Inferior parietal cortex (tissue), 1 donor: ENCODE measurements at regions not wholly inside any gene's neighbourhood (a gene's known extent, or its start where the extent isn't known, plus 50 kb on each side); places are given as distances from the start of the nearest gene placed in this dataset.

Source experiments
- DNase-seq: peaks from one replicate; pipeline ENCODE4 v3.0.0-alpha.2; 2016; ENCODE audit errors: extremely low spot score

GRCh38 chr21:31566064-31566463 is 93.4 kb upstream of the SOD1 start:
- no peak for DNase-seq

GRCh38 chr21:31564439-31564838 is 95.1 kb upstream of the SOD1 start:
- no peak for DNase-seq

DNA sequence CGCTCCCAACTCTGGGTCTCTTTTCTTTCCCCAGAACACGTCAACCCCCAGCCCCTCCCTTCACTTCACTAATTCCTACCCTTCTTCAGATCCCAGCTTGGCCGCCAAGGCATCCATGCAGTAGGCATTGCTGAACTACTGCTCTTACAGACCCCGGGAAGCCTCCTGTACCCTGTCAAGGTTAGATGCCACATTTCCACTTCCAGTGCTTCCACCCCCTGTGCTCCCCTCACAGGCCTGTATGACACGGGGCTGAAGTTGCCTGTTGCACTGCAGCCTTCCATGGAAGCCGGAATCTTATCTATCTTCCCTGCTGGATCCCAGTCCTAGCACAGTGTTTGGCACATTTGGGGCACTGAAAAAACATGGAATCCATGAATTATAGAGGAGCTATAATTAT is 99.0 kb upstream of the SOD1 start:
- DNase-seq: no peak

DNA sequence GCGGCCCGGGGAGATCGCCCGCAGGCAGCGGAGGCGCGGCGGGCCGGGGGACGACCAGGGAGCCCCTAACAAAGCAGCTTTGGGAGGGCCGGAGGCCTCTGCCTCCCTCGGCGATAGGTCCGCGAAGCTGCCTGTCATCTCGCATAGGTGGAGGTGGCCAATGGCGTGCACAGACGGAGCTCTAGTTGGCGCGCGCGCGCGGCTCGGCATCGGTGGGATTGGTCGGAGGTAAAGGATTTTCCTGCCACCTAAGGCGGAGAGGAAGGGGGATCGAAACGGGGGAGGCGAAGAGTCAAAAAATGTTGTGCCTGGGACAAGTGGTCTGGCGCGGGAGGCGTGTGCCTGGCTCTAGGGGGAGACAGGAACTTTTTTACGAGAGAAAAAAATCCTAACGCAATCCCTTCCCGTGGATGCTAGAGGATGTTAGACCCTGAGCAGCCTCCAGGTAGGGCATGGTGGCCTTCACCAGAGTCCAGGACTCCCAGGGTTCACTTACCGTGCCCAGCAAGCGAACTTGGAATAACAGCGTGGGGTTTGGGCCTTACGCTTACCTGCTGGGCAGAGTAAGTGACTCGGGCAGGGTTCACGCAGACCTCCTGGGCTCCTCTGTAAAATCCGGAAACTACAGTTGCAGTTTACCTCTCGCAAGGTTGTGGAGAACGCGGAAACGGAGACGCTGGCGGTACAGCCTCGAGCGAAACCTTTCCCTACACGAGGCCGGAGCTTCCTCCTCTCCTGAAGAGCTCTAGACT is 99.9 kb upstream of the SOD1 start:
- peak; percentile 90 for DNase-seq

DNA sequence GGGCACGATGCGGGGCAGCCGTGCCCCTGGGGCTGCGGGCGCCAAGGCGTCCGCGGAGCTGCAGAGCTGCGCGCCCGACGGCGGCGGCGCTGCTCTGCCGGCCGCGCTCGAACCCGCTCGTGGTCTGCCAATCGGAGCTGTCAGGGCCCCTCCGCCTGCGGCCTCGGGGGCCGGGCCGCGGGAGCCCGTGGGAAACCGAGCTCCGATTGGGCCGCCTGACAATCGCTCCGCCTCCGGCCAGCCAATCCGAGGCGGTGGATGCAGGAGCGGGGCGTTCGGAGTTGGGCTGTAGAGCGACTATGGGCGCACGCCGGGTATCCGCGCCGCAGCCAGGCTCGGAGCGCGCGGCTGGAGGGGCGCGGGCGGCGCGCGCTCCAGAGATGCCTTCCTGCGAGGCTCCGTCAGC is 100.5 kb upstream of the SOD1 start:
- peak; percentile 89 for DNase-seq

DNA sequence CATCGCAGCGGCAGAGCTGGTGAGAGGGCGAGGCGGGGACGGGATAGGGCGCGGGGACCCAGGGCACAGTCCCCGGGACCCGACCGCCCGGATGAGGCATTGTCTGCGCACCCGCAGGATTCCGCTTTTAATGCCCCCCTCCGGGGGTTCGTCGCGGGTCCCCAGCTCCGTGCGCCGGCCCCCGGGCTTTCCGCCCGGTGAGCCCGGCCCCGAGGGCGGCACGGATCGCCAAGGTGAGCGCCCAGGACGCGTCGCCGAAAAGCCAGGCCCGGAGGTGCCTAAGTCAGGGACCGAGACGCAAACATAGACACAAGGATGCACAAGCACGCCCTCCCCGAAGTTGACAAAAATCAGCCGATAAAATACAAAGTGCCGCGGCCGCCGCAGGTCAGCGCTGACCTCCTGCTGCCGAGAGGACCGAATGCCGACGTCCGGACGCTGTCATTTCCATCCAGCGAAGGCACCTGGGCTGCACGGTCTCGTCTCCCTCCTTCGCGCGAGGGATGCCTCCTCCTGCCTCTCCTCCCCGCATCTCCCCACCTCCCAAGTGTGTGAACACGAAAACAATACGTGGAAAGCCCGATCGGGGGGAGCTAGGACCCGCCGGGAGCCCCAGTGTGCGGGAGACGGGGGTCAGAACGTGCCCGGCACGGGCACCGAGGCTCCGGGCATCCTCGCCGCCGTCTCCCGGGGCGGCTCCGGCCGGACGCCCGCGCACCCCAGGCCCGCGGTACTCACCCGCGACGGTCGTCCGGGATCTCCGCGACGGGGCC is 101.1 kb upstream of the SOD1 start:
- no peak for DNase-seq

DNA sequence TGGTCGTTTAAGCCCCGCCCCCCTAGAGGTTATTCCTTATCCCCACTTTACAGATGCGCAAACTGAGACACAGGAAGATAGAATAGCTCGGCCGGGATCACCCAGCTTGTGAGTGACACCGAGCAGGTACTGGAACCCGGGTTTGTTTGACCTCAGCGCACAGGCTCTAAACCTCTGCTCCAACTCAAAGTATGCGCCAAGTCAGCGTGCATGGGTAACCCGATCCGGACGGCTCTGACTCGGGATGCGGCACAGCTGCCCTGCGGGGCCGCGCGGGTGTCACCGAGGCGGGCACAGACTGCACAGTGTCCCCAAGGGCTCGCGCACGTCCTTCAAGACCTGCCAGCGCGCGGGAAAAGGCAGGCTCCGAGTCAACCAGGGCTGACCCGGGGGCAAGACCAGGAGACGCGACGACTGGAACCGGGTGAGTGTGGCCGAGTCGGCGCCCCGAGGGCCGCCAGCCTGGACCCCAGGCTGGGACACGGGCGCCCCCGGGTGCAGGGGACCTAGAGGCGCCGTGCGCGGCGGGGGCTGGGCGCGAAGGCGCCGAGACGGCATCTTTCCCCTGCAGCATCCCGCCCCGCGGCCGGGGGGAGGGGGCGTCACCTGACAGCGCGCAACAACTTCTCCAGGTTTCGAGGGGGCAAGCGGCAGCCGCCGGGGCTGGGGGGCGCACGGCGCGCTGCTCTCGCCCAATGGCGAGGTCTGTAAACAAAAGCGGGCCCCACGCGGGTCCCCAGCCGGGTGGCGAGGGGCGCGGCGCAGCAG is 101.9 kb upstream of the SOD1 start:
- DNase-seq: no peak

- DNase-seq: no peak
These were observed 102.8 kb upstream of the SOD1 start for GRCh38 chr21:31556662-31557061.

DNA sequence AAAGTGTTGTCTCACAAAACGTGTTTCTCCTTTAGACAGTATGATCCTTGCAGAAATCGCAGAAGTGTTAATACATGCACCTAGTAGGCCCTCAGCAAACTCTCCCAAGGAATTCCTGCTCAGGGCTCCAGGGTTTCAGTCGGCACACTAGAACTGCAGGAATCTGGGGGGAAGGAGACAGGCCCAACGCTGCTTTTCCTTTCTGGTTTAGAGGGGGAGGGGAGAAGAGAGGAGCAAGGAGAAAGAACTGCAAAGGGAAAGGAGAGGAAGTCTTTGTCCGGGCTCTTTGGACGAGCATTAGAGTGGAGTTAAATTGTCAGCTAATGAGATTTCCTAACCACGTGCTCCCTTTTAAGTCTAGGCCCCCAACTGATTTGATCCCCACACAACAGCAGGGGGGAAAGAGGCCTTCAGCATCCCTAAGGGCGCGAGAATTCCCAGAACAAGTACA is 103.7 kb upstream of the SOD1 start:
- DNase-seq: no peak

- no peak for DNase-seq
These were observed 104.9 kb upstream of the SOD1 start for GRCh38 chr21:31554511-31555022.

DNA sequence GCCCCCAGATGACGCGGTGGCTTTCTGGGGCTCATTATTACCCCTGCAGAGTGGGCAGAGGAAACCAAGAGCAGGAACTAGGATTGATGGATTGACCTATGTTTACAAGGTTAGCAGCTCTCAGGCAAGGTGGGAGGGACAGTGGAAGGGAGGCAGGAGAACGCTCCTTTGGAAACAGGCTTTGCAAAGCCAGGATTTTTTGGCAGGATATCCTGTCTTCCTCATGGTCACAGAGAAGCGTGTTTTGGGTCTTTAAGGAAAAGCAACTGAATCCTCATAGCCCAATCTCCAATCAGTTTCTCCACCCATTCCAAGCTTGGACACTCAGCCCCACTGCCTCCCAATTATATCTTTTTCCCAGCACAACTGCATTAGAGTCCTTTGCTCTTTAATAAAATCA is 105.6 kb upstream of the SOD1 start:
- DNase-seq: no peak

- DNase-seq: no peak
These were observed 106.0 kb upstream of the SOD1 start for GRCh38 chr21:31553461-31553860.

GRCh38 chr21:31552826-31553225 is 106.7 kb upstream of the SOD1 start:
- no peak for DNase-seq

DNA sequence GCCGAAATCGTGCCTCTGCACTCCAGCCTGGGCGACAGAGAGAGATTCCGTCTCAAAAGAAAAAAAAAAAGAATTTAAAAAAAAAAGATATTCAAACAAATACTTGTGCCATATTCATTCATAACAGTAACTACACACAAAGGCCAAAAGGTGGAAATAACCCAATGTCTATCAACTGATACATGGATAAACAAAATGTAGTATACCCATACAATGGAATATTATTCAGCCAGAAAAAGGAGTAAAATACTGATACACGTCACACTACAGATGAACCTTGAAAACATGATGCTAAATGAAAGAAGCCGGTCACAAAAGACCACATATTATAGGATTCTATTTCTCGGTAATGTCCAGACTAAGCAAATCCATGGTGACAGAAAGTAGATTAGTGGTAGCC is 109.4 kb upstream of the SOD1 start:
- no peak for DNase-seq

- DNase-seq: no peak
These were observed 110.8 kb upstream of the SOD1 start for GRCh38 chr21:31548688-31549087.

GRCh38 chr21:31546443-31547170 is 112.9 kb upstream of the SOD1 start:
- DNase-seq: no peak

GRCh38 chr21:31545036-31545435 is 114.5 kb upstream of the SOD1 start:
- DNase-seq: no peak

DNA sequence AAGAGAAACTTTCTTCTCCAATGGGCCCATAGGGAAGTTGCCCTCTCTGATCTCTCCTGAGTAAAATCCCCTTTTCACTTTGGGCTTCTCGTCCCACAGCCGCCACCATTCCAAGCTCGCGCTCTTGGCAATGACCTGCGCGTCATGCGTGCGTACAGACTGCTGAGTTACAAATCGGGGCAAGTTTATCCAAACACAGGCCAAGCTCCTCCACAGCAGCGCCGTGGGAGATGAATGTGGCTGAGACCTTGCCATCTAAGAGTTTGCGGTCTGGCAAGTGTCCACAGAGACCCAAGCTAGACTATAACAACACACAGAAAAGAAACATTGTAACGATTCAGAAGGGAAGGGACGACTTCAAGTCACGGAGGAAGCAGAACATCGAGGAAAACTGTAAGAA is 116.3 kb upstream of the SOD1 start:
- no peak for DNase-seq

- no peak for DNase-seq
These were observed 120.7 kb upstream of the SOD1 start for GRCh38 chr21:31538816-31539215.

DNA sequence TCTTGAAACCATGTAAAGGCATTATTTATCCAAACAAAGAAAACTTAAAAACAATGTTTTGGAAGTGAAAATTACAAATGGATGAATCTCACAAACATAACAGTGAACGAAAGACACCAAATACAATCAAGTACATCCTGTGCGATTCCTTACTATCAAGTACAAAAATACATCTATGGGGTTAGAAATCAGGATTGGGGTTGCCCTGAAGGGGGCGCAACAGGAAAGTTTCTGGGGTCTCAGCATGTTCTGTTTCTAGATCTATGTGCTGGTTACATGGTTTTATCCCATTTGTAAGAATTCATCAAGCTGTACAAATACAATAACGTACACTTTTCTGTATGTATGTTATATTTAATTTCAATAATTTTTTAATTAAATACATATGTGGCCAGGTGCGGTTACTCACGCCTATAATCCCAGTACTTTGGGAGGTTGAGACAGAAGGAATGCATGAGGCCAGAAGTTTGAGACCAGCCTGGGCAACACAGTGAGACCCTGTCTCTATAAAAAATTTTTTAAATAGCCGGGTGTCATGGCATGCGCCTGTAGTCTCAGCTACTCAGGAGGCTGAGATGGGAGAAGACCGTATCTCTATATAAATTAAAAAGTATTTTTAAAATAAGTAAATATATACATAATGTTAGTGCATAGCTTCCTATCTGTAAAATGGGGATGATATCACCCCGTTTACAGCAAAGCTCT is 121.5 kb upstream of the SOD1 start:
- no peak for DNase-seq

DNA sequence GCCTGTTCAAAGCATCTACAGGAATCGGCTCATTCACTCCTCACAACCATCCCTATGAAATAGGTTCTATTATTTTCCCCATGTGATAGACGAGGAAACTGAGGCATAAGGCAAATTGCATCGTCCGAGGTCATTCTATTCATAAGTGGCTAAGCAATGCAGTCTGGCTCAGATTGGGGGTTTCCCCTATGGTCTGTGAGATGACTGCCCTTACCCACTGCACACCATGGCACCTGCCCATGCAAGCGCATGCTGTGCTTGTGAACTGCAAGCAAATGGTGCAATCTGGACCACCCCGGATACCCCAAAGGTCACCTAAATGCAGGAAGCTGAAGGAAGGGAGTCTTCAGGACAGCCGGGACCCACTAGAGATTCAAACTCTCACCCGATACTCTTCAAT is 123.4 kb upstream of the SOD1 start:
- DNase-seq: no peak
